A549 (cell line): ENCODE measurements at regions not wholly inside any gene's neighbourhood (a gene's known extent, or its start where the extent isn't known, plus 50 kb on each side); places are given as distances from the start of the nearest gene placed in this dataset.

Experiments
- CTCF ChIP-seq: fragments of >200 bp; sonication (Bioruptor Twin); formaldehyde crosslinking; IDR thresholded peaks from 3 replicates; pipeline ENCODE4 v1.5.1; 2016
- EP300 ChIP-seq, 2 experiments: fragments of >200 bp; sonication (Bioruptor Twin); formaldehyde crosslinking; IDR thresholded peaks; 2 replicates in 1 of 2; 3 replicates in 1 of 2; pipeline ENCODE4 v1.6.1; 2016 to 2017
- HDAC2 ChIP-seq: fragments of 200-600 bp; sonication (generic); IDR thresholded peaks from 2 replicates; pipeline ENCODE4 v1.6.1; 2016
- MAZ ChIP-seq: fragments of 150-350 bp; IDR thresholded peaks from 2 replicates; pipeline ENCODE4 v1.6.1; 2014; ENCODE audit warnings: antibody characterized with exemption, low read depth, low read length, borderline replicate concordance
- POLR2A ChIP-seq: IDR thresholded peaks from 2 replicates; pipeline ENCODE4 v1.6.1; 2012; ENCODE audit warnings: mild to moderate bottlenecking, low read length
- ZFP36 ChIP-seq: fragments of 450-650 bp; IDR thresholded peaks from 2 replicates; pipeline ENCODE4 v1.6.1; 2014; ENCODE audit warnings: borderline replicate concordance; ENCODE audit not compliant: partially characterized antibody
- TF ChIP-seq, protein P1 (sequence below): fragments of 200-600 bp; sonication (generic); IDR thresholded peaks from 2 replicates; pipeline ENCODE4 v1.6.1; 2016; ENCODE audit warnings: antibody characterized with exemption, mild to moderate bottlenecking, moderate library complexity

GRCh38 chr6:170041526-170041925 lies 249.4 kb downstream of the DLL1 start:
- TF ChIP-seq EP300 (IDR thresholded peaks at IDR 0.05) (no peak), HDAC2 (no peak), ZFP36 (no peak), POLR2A (no peak), CTCF (no peak), MAZ (no peak)
- TF ChIP-seq, protein P1, sequence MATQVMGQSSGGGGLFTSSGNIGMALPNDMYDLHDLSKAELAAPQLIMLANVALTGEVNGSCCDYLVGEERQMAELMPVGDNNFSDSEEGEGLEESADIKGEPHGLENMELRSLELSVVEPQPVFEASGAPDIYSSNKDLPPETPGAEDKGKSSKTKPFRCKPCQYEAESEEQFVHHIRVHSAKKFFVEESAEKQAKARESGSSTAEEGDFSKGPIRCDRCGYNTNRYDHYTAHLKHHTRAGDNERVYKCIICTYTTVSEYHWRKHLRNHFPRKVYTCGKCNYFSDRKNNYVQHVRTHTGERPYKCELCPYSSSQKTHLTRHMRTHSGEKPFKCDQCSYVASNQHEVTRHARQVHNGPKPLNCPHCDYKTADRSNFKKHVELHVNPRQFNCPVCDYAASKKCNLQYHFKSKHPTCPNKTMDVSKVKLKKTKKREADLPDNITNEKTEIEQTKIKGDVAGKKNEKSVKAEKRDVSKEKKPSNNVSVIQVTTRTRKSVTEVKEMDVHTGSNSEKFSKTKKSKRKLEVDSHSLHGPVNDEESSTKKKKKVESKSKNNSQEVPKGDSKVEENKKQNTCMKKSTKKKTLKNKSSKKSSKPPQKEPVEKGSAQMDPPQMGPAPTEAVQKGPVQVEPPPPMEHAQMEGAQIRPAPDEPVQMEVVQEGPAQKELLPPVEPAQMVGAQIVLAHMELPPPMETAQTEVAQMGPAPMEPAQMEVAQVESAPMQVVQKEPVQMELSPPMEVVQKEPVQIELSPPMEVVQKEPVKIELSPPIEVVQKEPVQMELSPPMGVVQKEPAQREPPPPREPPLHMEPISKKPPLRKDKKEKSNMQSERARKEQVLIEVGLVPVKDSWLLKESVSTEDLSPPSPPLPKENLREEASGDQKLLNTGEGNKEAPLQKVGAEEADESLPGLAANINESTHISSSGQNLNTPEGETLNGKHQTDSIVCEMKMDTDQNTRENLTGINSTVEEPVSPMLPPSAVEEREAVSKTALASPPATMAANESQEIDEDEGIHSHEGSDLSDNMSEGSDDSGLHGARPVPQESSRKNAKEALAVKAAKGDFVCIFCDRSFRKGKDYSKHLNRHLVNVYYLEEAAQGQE, result no peak
